ENCODE measurements at regions not wholly inside any gene's neighbourhood (a gene's known extent, or its start where the extent isn't known, plus 50 kb on each side); places are given as distances from the start of the nearest gene placed in this dataset.

DNA sequence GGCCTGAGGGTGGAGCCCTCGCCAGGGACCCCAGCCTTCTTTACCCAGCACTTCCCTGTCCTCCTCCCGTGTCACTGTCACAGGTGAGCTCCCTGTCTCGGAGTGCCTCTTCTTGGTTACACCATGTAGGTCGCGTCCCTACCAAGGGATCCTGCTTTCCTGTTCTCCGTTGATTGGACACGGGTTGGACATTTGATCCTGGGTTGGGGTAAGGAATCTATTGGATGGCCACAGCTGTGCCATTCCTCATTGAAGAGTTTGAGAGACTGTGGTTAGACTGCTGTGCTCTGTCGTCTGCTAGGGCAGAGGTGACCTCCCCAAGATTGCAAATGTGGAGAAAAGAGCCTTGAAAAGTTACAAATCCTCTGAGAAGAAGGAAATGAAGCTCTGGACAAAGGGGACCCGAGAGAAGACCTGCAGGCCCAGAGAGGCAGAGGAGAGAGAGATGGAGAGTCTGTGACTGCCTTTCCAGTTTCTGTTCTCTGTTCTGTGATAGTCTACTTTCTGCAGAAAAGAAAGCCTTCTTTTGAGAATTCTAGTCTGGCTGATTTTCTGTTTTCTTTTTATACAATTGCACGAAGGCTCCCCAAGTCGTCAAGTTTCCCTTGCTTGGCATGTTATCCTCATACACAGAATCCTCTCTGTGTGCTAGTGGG is 325.7 kb upstream of the RGMA start:
- SMC1A ChIA-PET (ENCODE audit: uncharacterized antibody, unreplicated experiment) = no interaction called here
- Histone ChIP-seq H3K27me3 (replicated peaks in 1 of 2; ENCODE audit: control insufficient read depth in 2 of 2, insufficient read depth in 2 of 2, low read length in 1 of 2) (no peaks in the 10 kb centered on the region; a peak in 1 of 4 replicates), H3K4me3 (no peak overlapping the region), H2AFZ (ENCODE audit: control insufficient read depth, low read depth, low read length) (no peak overlapping the region), H3K79me2 (ENCODE audit: control insufficient read depth, insufficient read depth, low read length) (no peaks in the 10 kb centered on the region), H3K36me3 (ENCODE audit: control insufficient read depth in 2 of 2, insufficient read depth in 2 of 2, low read length in 1 of 2) (no peaks in the 10 kb centered on the region), H3K9ac (ENCODE audit: control insufficient read depth, insufficient read depth, low read length) (no peak overlapping the region), H4K20me1 (ENCODE audit: control insufficient read depth, insufficient read depth) (no peaks in the 10 kb centered on the region), H3K4me1 (ENCODE audit: control insufficient read depth, insufficient read depth, low read length) (no peaks in the 10 kb centered on the region), H3K9me3 (replicated peaks; ENCODE audit: control insufficient read depth, insufficient read depth, low read length) (no peaks in the 10 kb centered on the region), H3K4me2 (ENCODE audit: control insufficient read depth, insufficient read depth) (no peak overlapping the region), H3K27ac (ENCODE audit: control insufficient read depth, insufficient read depth) (no peak overlapping the region)
- CTCF ChIA-PET = no interaction called here
- FAIRE-seq = no peak
- TF ChIP-seq EP300 (IDR thresholded peaks at IDR 0.05; ENCODE audit: borderline replicate concordance in 1 of 2, control insufficient read depth in 1 of 2, low read depth in 2 of 2, low read length in 2 of 2) (no peak), HDGF (IDR thresholded peaks at IDR 0.05) (no peak), KAT2A (conservative IDR thresholded peaks at IDR 0.05; ENCODE audit: control insufficient read depth, low read depth, low read length) (no peak), TARDBP (IDR thresholded peaks at IDR 0.05; ENCODE audit: borderline replicate concordance) (no peak), NFYA (IDR thresholded peaks at IDR 0.05; ENCODE audit: borderline replicate concordance, low read depth, low read length) (no peak), BACH1 (IDR thresholded peaks at IDR 0.05; ENCODE audit: borderline replicate concordance) (no peak), ETV6 (conservative IDR thresholded peaks at IDR 0.05 in 1 of 2, IDR thresholded peaks at IDR 0.05 in 1 of 2; ENCODE audit: borderline replicate concordance in 1 of 2, low read depth in 1 of 2) (no peak)
- no peak for DNase-seq (ENCODE audit: low read depth, low spot score)
- RAD21 ChIA-PET (ENCODE audit: unreplicated experiment) = no interaction called here
- 43% methylated on average over 11 of the region's 11 CpGs for WGBS (ENCODE audit: insufficient coverage, insufficient replicate concordance, low lambda C conversion rate, missing lambda C conversion rate)
- in situ Hi-C loops (cut with MboI) (no loop called here), intact Hi-C loops (cut with micrococcal nuclease; ENCODE audit: unreplicated experiment) (no loop called here)
- no TSS peak for BruUV-seq (replicated peaks)
- POLR2A ChIA-PET = no interaction called here
- no peak for ATAC-seq

DNA sequence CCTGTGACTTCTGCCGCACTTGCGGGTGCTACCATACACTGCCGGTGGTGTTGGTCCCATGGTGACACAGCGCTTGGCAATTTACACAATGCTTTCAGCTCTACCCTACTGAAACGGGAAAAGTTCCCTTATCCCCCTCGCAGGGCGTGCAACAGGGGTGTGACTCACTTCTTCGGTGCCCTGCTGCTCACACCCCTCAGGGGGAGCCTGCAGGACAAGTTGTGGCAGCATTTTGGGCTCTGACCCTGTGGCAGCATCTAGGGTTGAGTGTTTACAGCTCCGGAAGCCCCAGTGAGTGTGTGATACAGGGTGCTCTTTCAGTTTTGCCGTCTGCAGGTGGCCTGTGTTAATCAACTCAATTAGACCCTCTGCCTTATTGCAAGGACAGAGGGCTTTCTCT is 324.7 kb upstream of the RGMA start:
- SMC1A ChIA-PET (ENCODE audit: uncharacterized antibody, unreplicated experiment) = no interaction called here
- ATAC-seq = no peak
- POLR2A ChIA-PET = no interaction called here
- no TSS peak for BruUV-seq (replicated peaks)
- no peak for DNase-seq (ENCODE audit: low read depth, low spot score)
- FAIRE-seq = no peak
- H3K27ac ChIP-seq (ENCODE audit: control insufficient read depth, insufficient read depth) = no peak overlapping the region
- no peaks in the 10 kb centered on the region; a peak in 1 of 4 replicates for H3K27me3 ChIP-seq (replicated peaks in 1 of 2; ENCODE audit: control insufficient read depth in 2 of 2, insufficient read depth in 2 of 2, low read length in 1 of 2)
- WGBS (ENCODE audit: insufficient coverage, insufficient replicate concordance, low lambda C conversion rate, missing lambda C conversion rate) = 30% methylated on average over 10 of the region's 10 CpGs
- no peak overlapping the region for H3K4me3 ChIP-seq
- H3K4me1 ChIP-seq (ENCODE audit: control insufficient read depth, insufficient read depth, low read length) = no peaks in the 10 kb centered on the region
- H3K4me2 ChIP-seq (ENCODE audit: control insufficient read depth, insufficient read depth) = no peak overlapping the region
- H3K36me3 ChIP-seq (ENCODE audit: control insufficient read depth in 2 of 2, insufficient read depth in 2 of 2, low read length in 1 of 2) = no peaks in the 10 kb centered on the region
- no peak overlapping the region for H3K9ac ChIP-seq (ENCODE audit: control insufficient read depth, insufficient read depth, low read length)
- RAD21 ChIA-PET (ENCODE audit: unreplicated experiment) = no interaction called here
- in situ Hi-C loops (cut with MboI) (no loop called here), intact Hi-C loops (cut with micrococcal nuclease; ENCODE audit: unreplicated experiment) (no loop called here)
- no peaks in the 10 kb centered on the region for H3K79me2 ChIP-seq (ENCODE audit: control insufficient read depth, insufficient read depth, low read length)
- CTCF ChIA-PET = no interaction called here
- H4K20me1 ChIP-seq (ENCODE audit: control insufficient read depth, insufficient read depth) = no peaks in the 10 kb centered on the region
- H2AFZ ChIP-seq (ENCODE audit: control insufficient read depth, low read depth, low read length) = no peak overlapping the region
- TF ChIP-seq SMC3 (IDR thresholded peaks at IDR 0.05; ENCODE audit: borderline replicate concordance, low read length) = no peak
- TF ChIP-seq CBX3 (IDR thresholded peaks at IDR 0.05; ENCODE audit: borderline replicate concordance, low read depth) = no peak
- TF ChIP-seq, protein P1, sequence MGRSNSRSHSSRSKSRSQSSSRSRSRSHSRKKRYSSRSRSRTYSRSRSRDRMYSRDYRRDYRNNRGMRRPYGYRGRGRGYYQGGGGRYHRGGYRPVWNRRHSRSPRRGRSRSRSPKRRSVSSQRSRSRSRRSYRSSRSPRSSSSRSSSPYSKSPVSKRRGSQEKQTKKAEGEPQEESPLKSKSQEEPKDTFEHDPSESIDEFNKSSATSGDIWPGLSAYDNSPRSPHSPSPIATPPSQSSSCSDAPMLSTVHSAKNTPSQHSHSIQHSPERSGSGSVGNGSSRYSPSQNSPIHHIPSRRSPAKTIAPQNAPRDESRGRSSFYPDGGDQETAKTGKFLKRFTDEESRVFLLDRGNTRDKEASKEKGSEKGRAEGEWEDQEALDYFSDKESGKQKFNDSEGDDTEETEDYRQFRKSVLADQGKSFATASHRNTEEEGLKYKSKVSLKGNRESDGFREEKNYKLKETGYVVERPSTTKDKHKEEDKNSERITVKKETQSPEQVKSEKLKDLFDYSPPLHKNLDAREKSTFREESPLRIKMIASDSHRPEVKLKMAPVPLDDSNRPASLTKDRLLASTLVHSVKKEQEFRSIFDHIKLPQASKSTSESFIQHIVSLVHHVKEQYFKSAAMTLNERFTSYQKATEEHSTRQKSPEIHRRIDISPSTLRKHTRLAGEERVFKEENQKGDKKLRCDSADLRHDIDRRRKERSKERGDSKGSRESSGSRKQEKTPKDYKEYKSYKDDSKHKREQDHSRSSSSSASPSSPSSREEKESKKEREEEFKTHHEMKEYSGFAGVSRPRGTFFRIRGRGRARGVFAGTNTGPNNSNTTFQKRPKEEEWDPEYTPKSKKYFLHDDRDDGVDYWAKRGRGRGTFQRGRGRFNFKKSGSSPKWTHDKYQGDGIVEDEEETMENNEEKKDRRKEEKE (IDR thresholded peaks at IDR 0.05) = no peak
- no peak for TF ChIP-seq CHD4 (IDR thresholded peaks at IDR 0.05)
- no peak for TF ChIP-seq BACH1 (IDR thresholded peaks at IDR 0.05; ENCODE audit: borderline replicate concordance)
- TF ChIP-seq POLR2A (IDR thresholded peaks at IDR 0.05; ENCODE audit: low read depth, low read length) = no peak
- no peak for TF ChIP-seq EZH2 (IDR thresholded peaks at IDR 0.05; ENCODE audit: borderline replicate concordance, control insufficient read depth, low read depth, low read length)
- no peaks in the 10 kb centered on the region for H3K9me3 ChIP-seq (replicated peaks; ENCODE audit: control insufficient read depth, insufficient read depth, low read length)

All from GM12878 (cell line).